Thyroid gland (tissue), 4 donors: ENCODE measurements at regions not wholly inside any gene's neighbourhood (a gene's known extent, or its start where the extent isn't known, plus 50 kb on each side); places are given as distances from the start of the nearest gene placed in this dataset.

Source experiments
- DNase-seq, 2 donors: peaks; one replicate each; pipeline ENCODE4 v3.0.0-alpha.2; 2019
- H3K27ac ChIP-seq, 3 donors: fragments of 200-600 bp; sonication (generic); 1 replicate in 2 of 3; 2 replicates in 1 of 3; pipeline ENCODE4 v1.5.1; 2016 to 2019; ENCODE audit warnings: mild to moderate bottlenecking in 1 of 3, moderate library complexity in 1 of 3
- H3K27me3 ChIP-seq: fragments of 200-600 bp; sonication (generic); one replicate; pipeline ENCODE4 v1.5.1; 2019
- H3K36me3 ChIP-seq, 2 donors: fragments of 200-600 bp; sonication (generic); one replicate each; pipeline ENCODE4 v1.5.1; 2016 to 2019
- H3K4me1 ChIP-seq, 2 donors: fragments of 200-600 bp; sonication (generic); one replicate each; pipeline ENCODE4 v1.5.1; 2017 to 2019
- H3K4me3 ChIP-seq, 3 donors: fragments of 200-600 bp; sonication (generic); replicated peaks in 1 of 3; 1 replicate in 2 of 3; 2 replicates in 1 of 3; pipeline ENCODE4 v1.5.1; 2016; ENCODE audit warnings: mild to moderate bottlenecking in 1 of 3
- H3K9me3 ChIP-seq: fragments of 200-600 bp; sonication (generic); one replicate; pipeline ENCODE4 v1.5.1; 2017
- POLR2A ChIP-seq, 2 donors: fragments of 450-650 bp; IDR thresholded peaks; one replicate each; pipeline ENCODE4 v1.6.1; 2017; ENCODE audit warnings: antibody characterized with exemption in 2 of 2, mild to moderate bottlenecking in 2 of 2, moderate library complexity in 1 of 2
- WGBS, 2 donors: methylation state at CpG; one replicate each; pipeline ENCODE4 v1.1.5; 2017; 5-methylcytosine and 5-hydroxymethylcytosine counted together
- intact Hi-C: fragments of 100-400 bp; cut with DNase I; formaldehyde crosslinking; loops from one replicate; pipeline ENCODE4 v1.15.1; 2023
- TF ChIP-seq, protein P1 (sequence below), 6 experiments: fragments of 200-600 bp in 3 of 6; fragments of 450-650 bp in 3 of 6; sonication (generic) in 3 of 6; IDR thresholded peaks; one replicate each; pipeline ENCODE4 v1.5.1; 2016 to 2019; ENCODE audit warnings: antibody characterized with exemption in 6 of 6, mild to moderate bottlenecking in 2 of 6, inconsistent platforms in 1 of 6, moderate library complexity in 1 of 6

DNA sequence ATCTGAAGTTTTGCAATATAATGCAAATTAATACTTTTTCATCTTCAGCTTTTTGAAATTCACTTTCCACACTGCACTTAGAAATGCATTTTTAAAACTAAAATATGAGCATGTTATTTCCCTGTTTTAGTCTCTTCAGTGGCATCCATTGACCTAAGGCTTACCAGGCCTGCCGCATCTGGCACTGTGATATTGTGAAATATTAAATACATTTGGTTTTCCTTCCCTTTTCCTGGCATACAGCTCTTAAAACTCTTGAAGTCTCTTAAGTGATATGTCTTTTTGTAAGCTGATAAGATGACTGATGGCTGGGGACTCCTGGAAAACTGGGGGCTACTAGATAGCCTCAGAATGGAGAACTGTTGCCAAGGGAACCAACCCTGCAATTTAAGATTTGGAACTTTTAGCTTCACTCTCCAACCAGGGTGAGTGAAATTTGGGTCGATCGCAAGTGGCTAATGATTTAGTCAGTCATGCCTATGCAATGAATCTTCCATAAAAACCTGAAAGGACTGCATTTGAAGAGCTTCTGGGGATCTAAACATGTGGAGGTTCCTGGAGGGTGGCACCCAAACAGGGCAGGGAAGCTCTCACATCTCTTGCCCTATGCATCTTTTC is 75.5 kb upstream of the PDC start:
- TF ChIP-seq, protein P1, sequence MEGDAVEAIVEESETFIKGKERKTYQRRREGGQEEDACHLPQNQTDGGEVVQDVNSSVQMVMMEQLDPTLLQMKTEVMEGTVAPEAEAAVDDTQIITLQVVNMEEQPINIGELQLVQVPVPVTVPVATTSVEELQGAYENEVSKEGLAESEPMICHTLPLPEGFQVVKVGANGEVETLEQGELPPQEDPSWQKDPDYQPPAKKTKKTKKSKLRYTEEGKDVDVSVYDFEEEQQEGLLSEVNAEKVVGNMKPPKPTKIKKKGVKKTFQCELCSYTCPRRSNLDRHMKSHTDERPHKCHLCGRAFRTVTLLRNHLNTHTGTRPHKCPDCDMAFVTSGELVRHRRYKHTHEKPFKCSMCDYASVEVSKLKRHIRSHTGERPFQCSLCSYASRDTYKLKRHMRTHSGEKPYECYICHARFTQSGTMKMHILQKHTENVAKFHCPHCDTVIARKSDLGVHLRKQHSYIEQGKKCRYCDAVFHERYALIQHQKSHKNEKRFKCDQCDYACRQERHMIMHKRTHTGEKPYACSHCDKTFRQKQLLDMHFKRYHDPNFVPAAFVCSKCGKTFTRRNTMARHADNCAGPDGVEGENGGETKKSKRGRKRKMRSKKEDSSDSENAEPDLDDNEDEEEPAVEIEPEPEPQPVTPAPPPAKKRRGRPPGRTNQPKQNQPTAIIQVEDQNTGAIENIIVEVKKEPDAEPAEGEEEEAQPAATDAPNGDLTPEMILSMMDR (IDR thresholded peaks at IDR 0.05), result no peak
- TF ChIP-seq POLR2A (IDR thresholded peaks at IDR 0.05), result no peak
- H3K36me3 ChIP-seq, result no peaks in the 10 kb centered on the region
- DNase-seq, result no peak
- WGBS, 2 donors, result 88 to 91% methylated on average over 3 of the region's 3 CpGs
- intact Hi-C loops, result no loop called here
- no peaks in the 10 kb centered on the region for H3K9me3 ChIP-seq
- no peaks in the 10 kb centered on the region for H3K27me3 ChIP-seq
- no peak overlapping the region for H3K27ac ChIP-seq
- no peak overlapping the region for H3K4me3 ChIP-seq
- no peaks in the 10 kb centered on the region for H3K4me1 ChIP-seq

GRCh38 chr1:186535388-186536133 is 74.6 kb upstream of the PDC start:
- TF ChIP-seq POLR2A (IDR thresholded peaks at IDR 0.05), result no peak
- TF ChIP-seq, protein P1 (IDR thresholded peaks at IDR 0.05), result no peak
- intact Hi-C loops, result no loop called here

DNA sequence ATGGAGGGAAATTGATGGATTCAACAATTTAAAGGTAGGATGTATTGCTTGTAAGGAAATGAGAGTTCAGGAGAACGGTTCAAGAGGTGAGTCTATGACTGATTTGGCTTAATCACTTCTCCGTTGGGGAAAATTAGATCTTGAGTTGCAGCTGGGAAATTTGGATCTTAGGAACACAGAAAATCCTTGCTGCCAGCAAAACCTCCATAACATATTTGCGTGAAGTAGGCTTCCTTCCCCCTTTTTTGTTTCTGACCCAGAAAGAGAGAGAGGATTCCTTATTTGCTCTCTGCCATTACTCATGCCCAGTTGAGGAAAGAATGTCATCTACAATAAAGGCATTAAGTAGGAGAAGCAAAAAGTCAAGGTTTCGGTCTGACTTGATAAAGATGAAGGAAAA is 73.5 kb upstream of the PDC start:
- no peak for TF ChIP-seq POLR2A (IDR thresholded peaks at IDR 0.05)
- TF ChIP-seq, protein P1 (IDR thresholded peaks at IDR 0.05), result no peak
- Histone ChIP-seq H3K27me3 (no peaks in the 10 kb centered on the region), H3K4me3 (no peak overlapping the region), H3K4me1 (no peaks in the 10 kb centered on the region), H3K9me3 (no peaks in the 10 kb centered on the region), H3K27ac (no peak overlapping the region), H3K36me3 (no peaks in the 10 kb centered on the region)
- no peak for DNase-seq
- 80 to 87% methylated on average over 4 of the region's 4 CpGs for WGBS, 2 donors
- intact Hi-C loops, result no loop called here

More at GRCh38 chr1:186535388-186536133, 74.6 kb upstream of the PDC start:
- no peaks in the 10 kb centered on the region for H3K27me3 ChIP-seq
- no peak for DNase-seq
- H3K9me3 ChIP-seq, result no peaks in the 10 kb centered on the region
- no peak overlapping the region for H3K4me3 ChIP-seq
- no peak overlapping the region for H3K27ac ChIP-seq
- H3K4me1 ChIP-seq, result no peaks in the 10 kb centered on the region
- 66 to 78% methylated on average over 5 of the region's 5 CpGs for WGBS, 2 donors
- no peaks in the 10 kb centered on the region for H3K36me3 ChIP-seq

GRCh38 chr1:186532466-186532865 is 71.6 kb upstream of the PDC start:
- Histone ChIP-seq H3K4me3 (no peak overlapping the region), H3K27me3 (no peaks in the 10 kb centered on the region), H3K4me1 (no peaks in the 10 kb centered on the region), H3K27ac (no peak overlapping the region), H3K36me3 (no peaks in the 10 kb centered on the region), H3K9me3 (no peaks in the 10 kb centered on the region)
- intact Hi-C loops, result no loop called here
- DNase-seq, result no peak
- no peak for TF ChIP-seq POLR2A (IDR thresholded peaks at IDR 0.05)
- TF ChIP-seq, protein P1 (IDR thresholded peaks at IDR 0.05), result no peak
- WGBS, 2 donors, result 87 to 91% methylated on average over 2 of the region's 2 CpGs

DNA sequence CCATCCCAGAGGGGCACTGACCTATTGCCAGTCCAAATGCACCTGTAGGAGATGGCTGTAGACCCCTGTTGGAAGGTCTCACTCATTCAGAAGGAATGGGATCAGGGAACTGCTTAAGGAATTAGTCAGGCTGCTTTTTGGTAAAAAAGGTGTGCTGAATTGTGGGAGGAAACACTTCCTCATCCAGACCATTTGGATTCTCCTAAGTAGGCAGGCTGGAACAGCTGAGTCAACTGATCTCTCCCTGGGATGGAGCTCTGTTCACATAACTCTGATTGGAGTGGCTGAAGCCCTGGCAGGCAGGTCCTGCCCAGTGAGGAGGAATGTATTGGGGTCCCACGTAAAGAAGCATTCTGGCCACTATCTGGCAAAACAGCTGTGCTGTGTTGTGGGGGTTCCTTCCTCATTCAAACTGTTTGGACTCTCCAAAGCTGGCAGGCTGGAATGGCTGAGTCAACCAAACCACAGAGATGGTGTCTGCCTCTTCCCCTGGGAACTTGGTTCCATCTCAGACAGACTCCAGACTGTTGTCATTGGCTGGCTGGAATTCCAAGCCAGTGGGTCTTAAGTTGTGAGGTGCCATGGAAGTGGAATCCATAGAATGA is 70.7 kb upstream of the PDC start:
- Histone ChIP-seq H3K4me1 (no peaks in the 10 kb centered on the region), H3K36me3 (no peaks in the 10 kb centered on the region), H3K27me3 (no peaks in the 10 kb centered on the region), H3K4me3 (no peak overlapping the region), H3K27ac (no peak overlapping the region), H3K9me3 (no peaks in the 10 kb centered on the region)
- intact Hi-C loops, result no loop called here
- TF ChIP-seq, protein P1 (IDR thresholded peaks at IDR 0.05), result no peak
- no peak for TF ChIP-seq POLR2A (IDR thresholded peaks at IDR 0.05)
- DNase-seq, result no peak
- 77% methylated on average over 1 of the region's 1 CpG; no CpG with 5 or more reads in 1 of the 2 donors for WGBS, 2 donors
